GM13977 (cell line): ENCODE measurements at regions not wholly inside any gene's neighbourhood (a gene's known extent, or its start where the extent isn't known, plus 50 kb on each side); places are given as distances from the start of the nearest gene placed in this dataset.

Source experiments
- DNase-seq: peaks from one replicate; pipeline ENCODE4 v3.0.0; 2012; ENCODE audit warnings: low spot score
- CTCF ChIP-seq: IDR thresholded peaks from 2 replicates; pipeline ENCODE4 v1.5.1; 2012; ENCODE audit warnings: mild to moderate bottlenecking, control low read depth; ENCODE audit not compliant: insufficient read depth; ENCODE audit errors: extremely low read depth, missing control alignments
- in situ Hi-C: fragments of 300-500 bp; cut with MboI; formaldehyde crosslinking; loops from one replicate; pipeline ENCODE4 v1.12.0; 2022; ENCODE audit warnings: low sequenced_read_pairs, low pct_unique_long_range_greater_than_20kb, mixed read lengths, inconsistent platforms; ENCODE audit not compliant: unreplicated experiment

- no peak for TF ChIP-seq CTCF
- DNase-seq: no peak
- in situ Hi-C loops: no loop called here
These were observed 138.3 kb upstream of the ETS2 start for GRCh38 chr21:38667291-38667870.

GRCh38 chr21:38668067-38668466 lies 137.7 kb upstream of the ETS2 start:
- TF ChIP-seq CTCF: no peak
- in situ Hi-C loops: no loop called here
- DNase-seq: no peak

- in situ Hi-C loops: no loop called here
- TF ChIP-seq CTCF: no peak
- no peak for DNase-seq
These were observed 137.2 kb upstream of the ETS2 start for GRCh38 chr21:38668541-38668940.

- DNase-seq: no peak
- peak; percentile 37 for TF ChIP-seq CTCF
- in situ Hi-C loops: no loop called here
These were observed 136.5 kb upstream of the ETS2 start for GRCh38 chr21:38669186-38669585.

- no peak for TF ChIP-seq CTCF
- in situ Hi-C loops: no loop called here
- no peak for DNase-seq
These were observed 134.9 kb upstream of the ETS2 start for GRCh38 chr21:38670861-38671260.

- TF ChIP-seq CTCF: no peak
- DNase-seq: no peak
- in situ Hi-C loops: no loop called here
These were observed 134.0 kb upstream of the ETS2 start for GRCh38 chr21:38671773-38672172.
